SU-DHL-6 (cell line): ENCODE measurements at regions not wholly inside any gene's neighbourhood (a gene's known extent, or its start where the extent isn't known, plus 50 kb on each side); places are given as distances from the start of the nearest gene placed in this dataset.

Source experiments
- CTCF ChIP-seq: fragments of 200-600 bp; sonication (generic); IDR thresholded peaks from one replicate; pipeline ENCODE4 v1.5.1; 2017; ENCODE audit warnings: antibody characterized with exemption, mild to moderate bottlenecking, low read length, moderate library complexity; ENCODE audit not compliant: insufficient read depth, poor library complexity, severe bottlenecking
- EZH2phosphoT487 ChIP-seq: fragments of 200-600 bp; sonication (generic), shearing (Covaris generic); conservative IDR thresholded peaks from 2 replicates; pipeline ENCODE4 v1.6.1; 2018; ENCODE audit warnings: mild to moderate bottlenecking, antibody characterized with exemption, low read length, moderate library complexity, mixed read lengths

- TF ChIP-seq CTCF (no peak), EZH2phosphoT487 (no peak)
Observed at GRCh38 chr6:3638662-3639061, 112.9 kb downstream of the PXDC1 start.
